Fibroblast of skin of right quadriceps (primary cell): ENCODE measurements at regions not wholly inside any gene's neighbourhood (a gene's known extent, or its start where the extent isn't known, plus 50 kb on each side); places are given as distances from the start of the nearest gene placed in this dataset.

ENCODE experiments used
- DNase-seq: peaks from one replicate; pipeline ENCODE4 v3.0.0-alpha.2; 2013

DNA sequence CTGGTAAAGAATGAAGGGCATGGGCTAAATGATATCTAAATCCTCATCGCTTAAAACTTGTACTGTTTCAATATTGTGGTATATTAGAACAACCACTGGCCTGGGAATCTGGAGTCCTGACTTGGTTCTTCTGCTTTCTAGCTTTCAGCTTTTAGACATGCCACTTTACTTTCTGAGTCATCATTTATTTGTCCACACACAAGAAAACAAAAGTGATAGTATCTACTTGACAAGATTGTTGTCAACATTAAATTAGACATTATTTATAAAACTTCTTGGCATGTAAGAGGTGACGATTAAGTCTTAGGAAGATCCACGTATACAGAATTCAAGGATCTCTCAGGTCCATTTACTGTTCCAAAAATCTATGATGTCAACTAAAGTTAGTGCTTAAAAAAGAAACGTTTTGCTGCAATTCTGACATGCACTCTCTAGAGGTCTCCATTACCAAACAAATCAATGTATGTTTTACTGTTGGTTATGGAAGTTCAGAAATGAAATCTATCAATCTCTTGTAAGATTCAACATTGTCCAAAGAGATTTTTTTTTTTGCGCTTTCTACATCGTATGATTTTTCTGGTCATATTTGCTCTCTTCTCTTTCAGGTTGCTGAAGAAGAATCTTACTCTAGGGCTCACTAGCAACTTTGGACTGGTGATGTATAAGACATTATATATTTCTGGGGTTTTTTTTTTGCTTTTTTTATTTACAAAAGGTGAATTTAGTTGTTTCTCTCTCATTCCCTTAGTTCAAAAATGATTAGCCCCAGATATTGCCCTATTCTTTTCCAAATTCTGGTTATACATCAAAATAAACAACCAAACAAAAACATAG is 53.6 kb upstream of the DYNC1I1 start:
- peak; percentile 7 for DNase-seq

DNA sequence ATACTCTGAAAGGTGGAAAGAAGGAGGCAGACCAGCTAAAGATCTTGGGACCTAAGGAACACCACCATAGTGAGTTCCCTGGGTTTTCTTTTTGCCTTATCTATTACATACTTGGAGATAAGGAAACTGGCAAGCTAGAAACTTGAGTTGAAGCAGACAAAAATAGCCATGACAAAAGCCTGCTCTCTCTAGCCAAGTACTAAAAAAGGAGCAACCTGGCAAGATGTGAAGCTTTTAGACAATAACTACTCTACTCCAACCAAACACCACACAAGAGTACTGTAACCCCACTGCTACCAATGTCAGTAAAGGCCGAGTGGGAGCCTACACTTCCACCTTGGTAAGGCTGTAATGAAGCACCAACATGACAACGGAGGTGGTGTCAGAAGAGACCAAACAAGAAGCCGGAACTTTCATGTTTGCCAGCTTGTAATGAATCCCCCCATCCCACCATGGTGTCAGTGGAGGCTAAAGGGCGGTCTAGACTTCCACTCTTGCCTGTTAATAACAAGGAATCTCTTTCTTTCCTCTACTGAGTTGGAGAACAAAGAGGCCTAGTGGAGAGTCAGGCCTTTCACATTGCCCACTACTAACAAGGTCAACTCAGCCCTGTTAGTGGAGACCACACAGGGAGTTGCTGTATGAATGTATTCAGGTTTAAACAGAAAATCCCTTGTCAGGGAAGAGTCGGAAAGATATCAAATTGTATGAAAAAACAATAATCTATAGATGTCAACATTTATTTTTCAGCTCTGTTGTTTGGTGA is 55.8 kb upstream of the DYNC1I1 start:
- no peak for DNase-seq

DNA sequence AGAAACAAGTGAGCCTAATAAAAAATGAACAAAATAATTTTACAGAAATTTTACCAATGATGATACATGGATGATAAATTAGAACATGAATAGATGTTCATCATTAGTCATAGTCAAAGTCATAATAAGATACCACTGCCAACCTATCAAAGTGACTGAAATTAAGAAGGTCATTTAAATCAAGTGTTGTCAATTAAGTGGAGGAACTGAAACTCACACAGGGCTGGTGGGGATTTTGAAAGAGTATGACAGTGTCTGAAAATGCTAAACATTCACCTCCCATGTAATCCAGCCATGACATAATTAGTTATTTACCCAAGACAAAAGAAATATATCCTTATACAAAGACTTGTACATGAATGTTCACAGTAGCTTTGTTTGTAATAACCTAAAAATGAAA is 57.1 kb upstream of the DYNC1I1 start:
- no peak for DNase-seq

DNA sequence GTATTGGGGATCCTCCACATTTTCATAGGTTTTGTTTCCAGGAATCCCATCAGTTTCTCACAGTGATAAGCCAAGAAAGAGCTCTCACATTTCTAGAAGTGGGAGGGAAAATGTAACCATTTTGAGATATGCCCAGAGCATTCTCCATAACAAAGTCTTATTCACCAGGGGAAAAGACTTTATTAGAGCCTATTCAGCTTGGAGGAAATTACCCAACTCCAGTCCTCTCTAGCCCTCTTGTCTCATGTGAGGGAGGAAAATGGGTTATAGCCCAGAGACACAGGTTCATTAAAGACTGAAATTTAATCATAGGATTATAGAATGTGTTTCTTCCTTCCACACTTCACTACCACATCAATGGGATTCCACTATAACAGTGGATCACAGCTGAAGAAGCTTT is 61.6 kb upstream of the DYNC1I1 start:
- DNase-seq = no peak

DNA sequence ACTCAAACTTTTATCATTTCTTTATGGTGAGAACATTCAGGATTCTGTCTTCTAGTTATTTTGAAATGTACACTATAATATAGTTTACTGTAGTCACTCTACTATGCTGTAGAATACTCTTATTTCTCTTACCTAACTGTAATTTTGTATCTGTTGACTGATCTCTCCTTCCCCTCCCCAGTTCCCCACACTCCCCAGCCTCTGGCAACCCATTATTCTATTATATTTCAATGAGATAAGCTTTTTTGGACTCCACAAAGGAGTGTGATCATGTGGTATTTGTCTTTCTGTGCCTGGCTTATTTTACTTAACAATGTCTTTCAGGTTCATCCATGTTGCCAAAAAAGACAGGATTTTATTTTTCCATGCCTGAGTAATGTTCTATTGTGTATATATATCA is 71.4 kb upstream of the DYNC1I1 start:
- no peak for DNase-seq

DNA sequence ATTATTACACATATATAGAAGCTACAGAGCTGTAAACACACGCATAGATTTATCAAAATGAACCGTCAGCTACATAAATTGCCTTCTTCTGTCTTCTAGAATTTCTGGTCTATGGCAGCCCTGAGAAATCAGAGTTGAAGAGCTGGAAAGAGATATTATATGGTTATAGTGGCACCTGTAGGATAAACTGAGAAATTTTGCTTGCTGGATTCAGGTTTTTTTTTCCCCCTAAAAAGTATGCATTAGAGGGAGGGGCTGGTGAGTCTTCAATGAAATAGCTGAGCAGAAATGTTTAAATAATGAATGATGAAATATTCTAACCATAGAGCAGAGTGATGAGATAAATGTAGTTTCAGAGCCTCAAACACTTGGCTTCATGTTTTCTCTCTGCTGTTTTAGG is 78.0 kb upstream of the DYNC1I1 start:
- DNase-seq = no peak

DNA sequence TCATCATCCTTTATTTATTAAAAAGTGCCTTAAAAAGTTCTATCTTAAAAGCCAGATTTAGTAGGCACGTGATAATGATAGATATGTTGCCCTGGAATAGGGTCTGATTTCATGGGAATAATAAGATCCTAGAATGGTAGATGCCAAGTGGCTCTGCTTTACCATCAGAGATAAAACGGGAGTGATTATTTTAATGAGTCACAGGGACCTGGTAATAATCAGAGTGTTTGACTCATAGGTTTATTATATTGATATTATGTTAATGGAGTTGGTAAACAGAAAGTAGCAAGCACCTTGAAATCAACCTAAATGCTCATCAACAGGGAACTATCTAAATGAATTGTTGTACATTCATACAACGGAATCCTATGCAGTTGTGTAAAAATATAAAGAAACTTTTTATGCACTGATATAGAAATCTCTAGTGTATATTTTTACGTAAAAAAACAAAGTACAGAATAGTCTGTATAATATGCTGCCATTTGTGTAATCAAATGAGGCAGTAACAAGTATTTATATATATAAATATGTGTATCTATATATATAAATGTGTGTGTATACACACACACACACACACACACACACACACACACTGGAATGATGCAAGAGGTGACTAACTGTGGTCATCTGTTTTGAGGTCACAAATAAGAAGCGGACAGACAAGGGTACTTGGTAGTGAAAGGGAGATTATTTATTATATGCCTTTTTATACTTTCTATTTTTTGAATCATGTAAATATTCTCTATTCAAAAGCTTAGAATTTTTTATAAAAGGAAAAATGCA is 78.6 kb upstream of the DYNC1I1 start:
- peak; percentile 6 for DNase-seq

DNA sequence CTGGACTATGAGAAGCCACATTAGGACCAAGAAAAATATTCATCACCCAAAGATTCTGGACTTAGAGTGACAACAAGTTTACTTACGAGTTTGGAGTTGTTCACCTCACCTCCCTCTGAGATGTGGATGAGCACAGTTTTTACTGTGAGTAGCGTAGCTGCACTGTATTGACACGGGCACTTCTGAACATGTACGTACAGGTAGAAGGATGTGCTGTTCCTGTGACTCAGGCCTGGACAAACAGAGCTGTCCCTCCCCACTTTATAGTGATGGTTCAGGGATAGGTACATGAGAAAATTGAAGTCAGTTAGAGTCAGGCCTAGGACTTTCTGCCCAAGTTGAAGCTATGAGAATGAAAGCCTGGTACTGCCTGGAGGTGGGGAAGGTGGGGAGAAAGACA is 80.9 kb upstream of the DYNC1I1 start:
- DNase-seq = no peak

DNA sequence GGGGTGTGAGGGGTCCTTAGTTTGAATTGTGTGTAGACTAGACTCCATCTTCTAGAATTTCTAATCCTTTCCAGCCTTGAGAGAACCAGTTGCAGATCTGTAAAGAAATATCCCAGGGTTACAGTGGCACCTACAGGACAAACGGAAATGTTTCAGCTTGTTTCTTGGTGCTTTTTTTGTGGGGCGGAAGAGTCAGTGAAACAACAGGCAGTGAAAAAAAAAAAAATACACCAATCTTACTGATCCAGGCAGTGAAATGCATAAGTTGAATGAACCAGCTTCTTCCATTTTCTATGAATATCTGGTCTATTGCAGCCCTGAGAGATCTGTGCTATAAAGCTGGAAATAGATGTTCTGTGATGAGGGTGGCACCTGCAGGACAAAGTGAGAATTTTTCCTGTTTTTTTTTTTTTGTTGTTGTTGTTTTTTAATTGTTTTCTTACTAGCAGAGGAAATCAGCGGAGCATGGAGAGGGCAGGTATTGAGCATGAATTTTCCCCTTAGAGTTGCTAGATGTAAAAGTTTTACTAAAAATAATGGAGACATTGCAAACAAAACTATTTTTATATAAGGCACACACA is 81.9 kb upstream of the DYNC1I1 start:
- DNase-seq = peak; percentile 43

DNA sequence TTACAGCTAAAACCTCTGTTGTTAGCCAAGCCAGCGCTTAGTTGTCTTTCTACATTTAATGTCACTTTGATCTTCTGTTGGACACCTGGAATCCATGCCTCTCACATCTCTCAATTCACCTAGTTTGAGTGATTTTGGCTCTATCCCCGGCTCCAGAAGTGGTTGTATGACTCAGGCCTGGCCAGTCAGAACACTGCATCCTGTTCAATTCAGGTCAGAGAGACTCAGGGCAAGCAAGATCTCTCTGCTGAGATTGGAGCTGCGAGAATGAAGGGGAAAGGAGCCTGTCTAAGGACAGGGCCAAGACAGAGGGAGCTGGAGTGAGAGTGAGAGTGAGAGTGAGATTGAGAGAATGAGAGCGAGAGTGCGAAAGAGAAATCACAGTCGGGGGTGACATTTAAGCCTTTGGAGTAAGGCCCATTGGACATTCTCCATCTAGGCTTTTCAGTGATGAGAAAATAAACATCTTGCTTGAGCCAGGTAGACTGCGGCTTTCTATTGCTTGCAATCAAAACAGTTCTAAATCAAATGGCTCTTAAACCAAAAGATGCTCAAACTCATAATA is 83.3 kb upstream of the DYNC1I1 start:
- DNase-seq = no peak

DNA sequence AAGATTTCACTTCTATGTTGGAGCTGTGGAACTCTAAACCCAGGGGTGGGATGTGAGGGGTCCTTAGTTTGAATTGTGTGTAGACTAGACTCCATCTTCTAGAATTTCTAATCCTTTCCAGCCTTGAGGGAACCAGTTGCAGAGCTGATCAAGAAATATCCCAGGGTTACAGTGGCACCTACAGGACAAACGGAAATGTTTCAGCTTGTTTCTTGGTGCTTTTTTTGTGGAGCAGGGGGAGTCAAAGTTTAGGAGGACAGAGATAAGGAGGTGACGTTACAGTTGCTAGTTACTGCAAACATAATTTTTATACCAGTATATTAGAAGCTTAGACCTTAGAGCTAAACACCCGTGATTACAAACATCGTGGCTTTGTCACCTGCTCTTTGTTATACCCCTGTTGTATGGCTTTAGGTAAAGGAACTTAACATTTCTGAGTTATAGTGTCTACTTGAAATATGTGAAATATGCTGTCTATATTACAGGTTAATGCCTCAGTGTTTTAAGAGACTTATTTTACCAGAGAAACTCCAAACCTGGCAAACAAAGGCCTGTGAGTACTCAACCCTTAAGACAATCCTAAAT is 84.5 kb upstream of the DYNC1I1 start:
- peak; percentile 10 for DNase-seq

DNA sequence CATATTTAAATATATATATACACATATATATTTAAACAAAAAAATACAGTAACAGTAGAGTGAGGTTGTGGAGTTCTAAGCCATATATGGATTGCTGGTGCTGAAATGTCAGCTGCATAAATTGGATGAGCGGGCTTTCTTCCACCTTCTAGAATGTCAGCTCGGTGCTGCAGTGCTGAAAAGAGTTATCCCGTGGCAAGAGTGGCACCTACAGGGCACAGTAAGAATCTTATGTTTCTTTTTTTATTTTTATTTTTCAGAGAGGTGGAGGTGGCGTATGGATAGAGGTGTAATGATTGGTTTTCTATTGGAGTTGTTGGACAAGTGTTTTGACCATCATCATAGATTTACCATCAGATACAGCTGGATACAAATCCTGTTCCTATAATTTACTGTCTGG is 86.2 kb upstream of the DYNC1I1 start:
- DNase-seq = peak; percentile 37

DNA sequence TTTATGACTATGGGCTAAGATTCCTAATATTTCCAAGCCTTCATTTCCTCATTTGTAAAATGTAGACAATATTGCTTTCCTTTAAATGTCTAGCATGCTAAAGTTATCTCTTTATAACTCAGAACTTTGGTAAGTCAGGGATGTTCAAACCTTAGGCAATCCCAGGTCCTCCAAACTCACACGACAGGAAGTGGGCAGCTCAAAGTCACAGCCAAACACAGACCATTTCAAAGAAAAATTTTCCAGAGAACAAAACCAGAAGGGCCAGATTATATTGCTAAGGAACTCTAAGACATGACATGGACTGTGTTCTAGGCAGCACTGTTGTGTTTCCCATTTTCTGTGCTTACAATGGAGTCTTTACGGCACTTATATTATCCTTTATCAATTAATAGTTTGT is 87.8 kb upstream of the DYNC1I1 start:
- no peak for DNase-seq

DNA sequence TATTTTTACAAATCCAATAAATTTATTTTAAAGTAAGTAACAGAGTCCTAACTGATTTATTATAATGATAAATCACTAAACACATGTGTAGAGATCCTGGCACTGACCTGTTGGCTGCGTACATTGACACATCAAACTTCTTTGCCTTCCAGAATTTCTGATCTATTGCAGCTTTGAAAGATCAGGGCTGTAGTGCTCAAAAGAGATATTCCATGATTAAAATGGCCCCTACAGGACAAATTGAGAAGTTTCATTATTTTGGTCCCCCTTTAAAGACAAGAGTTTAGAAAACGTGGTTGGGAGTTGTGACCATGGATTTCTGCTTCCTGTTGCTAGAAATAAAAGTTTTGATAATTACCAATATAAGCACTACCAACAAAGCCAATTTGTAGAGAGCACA is 87.7 kb upstream of the PDK4 start:
- DNase-seq = peak; percentile 23

DNA sequence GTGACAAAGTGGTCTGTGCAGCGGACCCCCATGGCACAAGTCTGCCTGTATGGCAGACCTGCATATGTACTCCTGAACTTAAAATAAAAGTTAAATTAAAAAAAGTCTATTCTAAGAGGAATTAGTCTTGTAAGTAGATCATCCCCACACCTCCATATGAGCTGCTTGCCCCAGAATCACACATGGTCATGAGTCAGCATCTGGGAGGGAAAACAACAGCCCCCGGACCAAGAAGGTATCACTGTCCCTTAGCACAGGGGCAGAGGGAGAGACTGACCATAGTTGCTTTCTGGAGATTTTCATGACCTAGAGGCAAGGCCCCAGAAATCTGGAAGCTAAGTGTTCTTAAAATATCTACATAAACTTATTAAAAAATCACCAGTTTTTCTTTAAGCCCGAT is 86.6 kb upstream of the PDK4 start:
- DNase-seq = no peak

DNA sequence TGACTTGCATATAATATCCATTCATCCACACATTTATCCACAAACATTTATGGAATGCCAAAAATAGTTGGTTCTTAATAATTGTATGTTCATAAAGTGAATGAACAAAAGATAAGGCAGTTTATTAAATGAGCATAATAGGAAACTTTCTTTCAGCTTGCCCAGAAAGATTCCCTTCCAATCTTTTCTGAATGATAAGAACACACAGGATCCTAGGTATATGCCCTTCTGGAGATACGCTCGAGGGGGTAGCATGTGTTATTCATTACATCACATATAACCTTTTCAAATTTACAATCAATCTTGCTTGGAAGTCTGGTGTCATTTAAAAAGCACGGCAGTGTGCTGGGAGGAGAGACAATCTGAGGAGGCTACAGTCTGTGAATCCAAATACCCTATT is 80.4 kb upstream of the PDK4 start:
- no peak for DNase-seq

DNA sequence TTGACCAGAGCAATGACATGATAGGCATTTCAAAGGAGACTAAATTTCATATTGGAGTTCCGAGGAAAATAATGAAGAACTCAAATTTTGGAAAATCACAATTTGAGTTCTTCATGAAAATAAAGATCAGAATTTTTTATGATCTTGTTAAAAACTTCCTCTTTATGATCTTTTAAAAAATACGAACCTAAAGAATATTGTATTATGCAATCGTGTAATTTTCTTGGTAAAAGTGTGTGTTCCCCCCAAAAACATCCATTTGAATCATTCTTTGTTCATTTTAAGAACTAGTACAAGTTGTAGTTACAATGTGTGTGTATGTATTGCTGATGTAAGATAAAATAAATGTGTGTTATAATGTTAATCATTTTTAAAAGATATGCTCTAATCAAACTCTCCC is 79.3 kb upstream of the PDK4 start:
- no peak for DNase-seq

DNA sequence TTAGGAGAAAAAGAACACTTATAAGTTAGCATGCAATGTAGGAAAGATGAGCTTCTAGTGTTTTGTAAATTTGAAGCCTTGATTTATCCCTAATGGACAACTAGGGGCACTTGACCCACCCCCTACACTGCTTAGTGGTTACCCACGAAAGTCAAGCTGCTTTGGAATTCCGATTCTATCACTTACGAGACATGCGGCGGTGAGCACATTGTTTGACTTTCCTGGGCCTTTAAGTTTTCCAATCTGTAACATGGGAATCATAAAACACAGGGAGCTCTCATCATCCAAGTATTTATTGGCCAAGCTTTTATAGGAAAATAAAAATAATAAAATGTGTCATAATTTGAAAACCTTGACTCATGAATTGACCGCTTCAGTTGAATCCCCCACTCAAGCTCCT is 78.7 kb upstream of the PDK4 start:
- DNase-seq = no peak

DNA sequence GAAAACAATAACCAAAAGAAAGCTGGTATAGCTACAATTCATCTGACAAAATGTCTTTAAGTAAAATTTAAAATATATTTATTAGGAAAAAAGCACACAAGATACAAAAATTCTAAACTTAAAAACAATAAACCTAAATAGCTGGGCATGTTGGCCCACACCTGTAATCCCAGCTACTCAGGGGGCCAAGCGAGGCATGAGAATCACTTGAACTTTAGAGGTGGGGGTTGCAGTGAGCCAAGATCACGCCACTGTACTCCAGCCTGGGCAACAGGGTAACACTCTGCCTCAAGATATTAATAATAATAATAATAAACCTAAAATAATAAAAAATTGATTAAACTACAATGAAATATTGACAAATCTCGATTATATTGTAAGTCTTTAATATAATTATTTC is 77.8 kb upstream of the PDK4 start:
- DNase-seq = no peak

DNA sequence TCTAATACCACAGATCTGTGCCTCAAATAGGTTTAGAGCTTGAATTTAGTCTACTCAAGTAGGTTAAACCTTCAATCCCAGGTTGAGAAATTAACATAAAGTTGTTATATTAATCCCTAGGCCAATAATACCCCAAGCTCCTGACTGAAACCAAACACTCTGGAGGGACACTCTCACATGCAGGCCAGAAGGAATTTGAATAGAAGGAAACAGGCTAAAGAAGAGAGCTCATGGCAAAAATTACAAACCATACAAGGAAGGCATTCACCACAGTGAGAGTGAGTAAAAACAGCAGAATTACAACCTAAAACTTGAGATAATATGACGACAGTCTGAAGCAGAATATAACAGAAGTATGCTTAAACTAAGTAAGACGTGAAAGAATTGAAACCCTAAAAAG is 76.1 kb upstream of the PDK4 start:
- DNase-seq = no peak

DNA sequence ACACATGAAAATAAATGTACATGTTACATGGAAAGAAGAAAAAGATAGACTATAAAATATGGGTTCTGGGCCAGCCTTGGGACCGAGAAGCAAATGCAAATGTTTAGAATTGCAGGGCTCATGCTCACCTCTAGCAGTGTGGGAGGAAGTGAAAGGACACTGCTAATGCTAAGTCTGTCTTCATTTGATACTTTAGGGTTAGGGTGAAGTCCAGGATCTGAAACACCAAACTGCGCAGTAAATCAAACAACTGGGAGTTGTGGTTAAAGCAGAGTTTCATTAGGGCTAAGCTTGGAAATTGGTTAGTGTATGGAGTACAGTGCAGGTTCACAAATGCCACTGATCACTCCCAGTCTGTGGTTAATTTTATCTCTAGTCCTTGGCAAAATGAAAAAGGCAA is 73.2 kb upstream of the PDK4 start:
- DNase-seq = no peak

DNA sequence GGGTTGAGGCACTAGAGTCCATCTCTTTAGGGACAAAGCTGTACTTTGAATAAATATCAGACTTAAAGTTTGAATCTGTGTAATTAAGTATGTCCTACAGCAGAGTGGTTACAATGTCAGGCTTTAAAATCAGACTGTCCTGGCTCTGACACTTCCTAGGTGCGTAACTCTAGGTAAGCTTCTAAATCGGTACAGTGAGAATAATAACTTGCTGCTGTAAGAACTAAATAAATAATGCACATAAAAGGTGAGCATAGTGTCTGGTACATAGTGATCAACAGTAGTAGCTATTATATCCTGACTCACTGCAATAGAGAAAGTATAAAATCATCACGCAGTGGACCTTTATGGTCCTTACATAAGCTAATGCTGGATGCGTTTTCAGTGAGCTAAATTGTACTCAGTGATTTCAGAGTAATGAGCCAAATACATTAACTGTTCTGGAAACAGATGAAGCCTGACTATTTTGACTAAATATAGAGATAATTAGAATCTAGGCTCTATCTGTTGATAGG is 72.2 kb upstream of the PDK4 start:
- no peak for DNase-seq
